HL-60 (cell line): ENCODE measurements at regions not wholly inside any gene's neighbourhood (a gene's known extent, or its start where the extent isn't known, plus 50 kb on each side); places are given as distances from the start of the nearest gene placed in this dataset.

Experiments
- DNase-seq, 2 experiments: peaks; one replicate each; pipeline ENCODE4 v3.0.0-alpha.2; 2010 to 2020; ENCODE audit warnings: low read depth in 1 of 2, low spot score in 1 of 2
- H3K27ac ChIP-seq: fragments of 250-450 bp; sonication (Bioruptor Pico); replicated peaks from 2 replicates; pipeline ENCODE4 v1.5.1; 2020; ENCODE audit warnings: mild to moderate bottlenecking, moderate library complexity
- H3K27me3 ChIP-seq: fragments of 250-450 bp; sonication (Bioruptor Pico); 2 replicates; pipeline ENCODE4 v1.5.1; 2021; ENCODE audit warnings: mild to moderate bottlenecking, moderate library complexity; ENCODE audit not compliant: insufficient read depth, poor library complexity, severe bottlenecking
- H3K4me3 ChIP-seq: replicated peaks from 2 replicates; pipeline ENCODE4 v1.5.1; 2011; ENCODE audit warnings: mild to moderate bottlenecking, control low read depth, low read length; ENCODE audit not compliant: insufficient read depth
- CTCF ChIP-seq: IDR thresholded peaks from one replicate; pipeline ENCODE4 v1.5.1; 2011; ENCODE audit warnings: low read length, control low read depth, inconsistent platforms; ENCODE audit not compliant: insufficient read depth
- GABPA ChIP-seq: IDR thresholded peaks from 2 replicates; pipeline ENCODE4 v1.6.1; 2012; ENCODE audit warnings: low read depth
- POLR2AphosphoS5 ChIP-seq: IDR thresholded peaks from 2 replicates; pipeline ENCODE4 v1.6.1; 2012; ENCODE audit warnings: low read depth
- REST ChIP-seq: IDR thresholded peaks from 2 replicates; pipeline ENCODE4 v1.6.1; 2012; ENCODE audit warnings: low read depth; ENCODE audit not compliant: insufficient replicate concordance
- SPI1 ChIP-seq: IDR thresholded peaks from 2 replicates; pipeline ENCODE4 v1.6.1; 2012; ENCODE audit warnings: low read depth, mild to moderate bottlenecking, borderline replicate concordance

DNA sequence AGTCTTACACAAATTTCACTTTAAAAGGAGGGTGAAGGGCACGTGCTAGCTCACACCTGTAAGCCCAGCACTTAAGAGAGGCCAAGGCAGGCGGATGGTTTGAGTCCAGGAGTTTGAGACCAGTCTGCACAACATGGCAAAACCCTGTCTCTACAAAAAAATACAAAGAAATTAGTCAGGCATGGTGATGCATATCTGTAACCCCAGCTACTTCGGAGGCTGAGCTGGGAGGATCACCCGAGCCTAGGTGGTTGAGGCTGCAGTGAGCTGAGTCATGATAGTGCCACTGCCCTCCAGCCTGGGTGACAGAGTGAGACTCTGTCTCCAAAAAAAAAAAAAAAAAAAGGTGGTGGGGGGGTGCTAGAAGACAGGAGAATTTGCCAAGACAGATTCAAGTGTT, 237.3 kb upstream of the KLF14 start:
- H3K4me3 ChIP-seq = no peak overlapping the region
- DNase-seq = no peak
- no peak overlapping the region for H3K27ac ChIP-seq
- H3K27me3 ChIP-seq = no peaks in the 10 kb centered on the region
- TF ChIP-seq SPI1 = no peak

- H3K4me3 ChIP-seq = no peak overlapping the region
- DNase-seq = no peak
- H3K27ac ChIP-seq = no peak overlapping the region
- H3K27me3 ChIP-seq = no peaks in the 10 kb centered on the region
- no peak for TF ChIP-seq GABPA
- TF ChIP-seq CTCF = no peak
- no peak for TF ChIP-seq POLR2AphosphoS5
- no peak for TF ChIP-seq REST
- TF ChIP-seq SPI1 = no peak
Observed at GRCh38 chr7:130972201-130972600, 238.2 kb upstream of the KLF14 start.

DNA sequence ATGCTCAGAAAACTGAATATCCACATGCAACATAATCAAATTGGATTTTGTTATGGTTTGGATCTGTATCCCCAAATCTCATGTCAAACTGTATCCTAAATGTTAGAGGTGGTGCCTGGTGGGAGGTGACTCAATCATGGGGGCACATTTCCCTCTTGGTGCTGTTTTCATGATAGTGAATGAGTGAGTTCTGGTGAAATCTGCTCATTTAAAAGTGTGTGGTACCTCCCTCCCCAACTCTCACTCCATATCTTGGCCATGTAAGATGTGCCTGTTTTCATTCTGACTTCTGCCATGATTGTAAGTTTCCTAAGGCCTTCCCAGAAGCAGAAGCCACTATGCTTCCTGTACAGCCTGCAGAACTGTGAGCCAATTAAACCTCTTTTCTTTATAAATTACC, 239.6 kb upstream of the KLF14 start:
- no peak overlapping the region for H3K27ac ChIP-seq
- no peak for TF ChIP-seq POLR2AphosphoS5
- TF ChIP-seq REST = no peak
- no peak for TF ChIP-seq GABPA
- TF ChIP-seq SPI1 = no peak
- no peak for TF ChIP-seq CTCF
- H3K27me3 ChIP-seq = no peaks in the 10 kb centered on the region
- DNase-seq = no peak
- no peak overlapping the region for H3K4me3 ChIP-seq

GRCh38 chr7:130974169-130974568, 240.2 kb upstream of the KLF14 start:
- H3K27me3 ChIP-seq = no peaks in the 10 kb centered on the region
- no peak for TF ChIP-seq REST
- TF ChIP-seq SPI1 = no peak
- TF ChIP-seq GABPA = no peak
- no peak for TF ChIP-seq POLR2AphosphoS5
- no peak for TF ChIP-seq CTCF

More at GRCh38 chr7:130974169-130974568, 240.2 kb upstream of the KLF14 start:
- H3K27ac ChIP-seq = no peak overlapping the region
- no peak for DNase-seq
- no peak overlapping the region for H3K4me3 ChIP-seq
